B cell (primary cell): ENCODE measurements at regions not wholly inside any gene's neighbourhood (a gene's known extent, or its start where the extent isn't known, plus 50 kb on each side); places are given as distances from the start of the nearest gene placed in this dataset.
"Not testable (repeated sequence)": the region's sequence is repeated elsewhere in the genome, so short reads cannot be mapped to it uniquely, and the experiment has no call there.

Source experiments
- ATAC-seq: fragments of 200-7000 bp; cut with Tn5 transposase; one replicate; pipeline ENCODE4 v1.10.0; 2021; ENCODE audit warnings: low read depth, mild to moderate bottlenecking, moderate number of reproducible peaks, moderate library complexity
- CTCF ChIA-PET: fragments of 350-600 bp; sonication (Branson Sonifier 250); formaldehyde crosslinking; loops from one replicate; lab custom pipeline; 2021; ENCODE audit warnings: antibody characterized with exemption, inconsistent platforms; lab: Charles Lee
- POLR2A ChIA-PET: fragments of 350-600 bp; sonication (Branson Sonifier 250); formaldehyde crosslinking; loops from one replicate; lab custom pipeline; 2021; ENCODE audit warnings: antibody characterized with exemption; lab: Charles Lee
- DNase-seq: peaks from one replicate; pipeline ENCODE4 v3.0.0; 2013
- H2AFZ ChIP-seq: 2 replicates; pipeline ENCODE4 v1.6.1; 2012; ENCODE audit warnings: mild to moderate bottlenecking, low read depth, low read length; ENCODE audit not compliant: insufficient read depth, poor library complexity, severe bottlenecking
- H3K27ac ChIP-seq, 2 donors: 1 replicate in 1 of 2; 2 replicates in 1 of 2; pipeline ENCODE4 v1.5.1; 2012 to 2013; ENCODE audit warnings: low read length in 2 of 2, mild to moderate bottlenecking in 2 of 2, moderate library complexity in 1 of 2
- H3K27me3 ChIP-seq, 4 experiments: fragments of 200-600 bp in 1 of 4; sonication (generic) in 1 of 4; replicated peaks in 1 of 4; 1 replicate in 2 of 4; 2 replicates in 2 of 4; pipeline versions ENCODE4 v1.6.1 to v1.7.0; 2013 to 2016; ENCODE audit warnings: low read length in 3 of 4, mild to moderate bottlenecking in 2 of 4, mixed read lengths in 1 of 4, moderate library complexity in 1 of 4; ENCODE audit not compliant: insufficient read depth in 4 of 4, control insufficient read depth in 3 of 4; ENCODE audit errors: control extremely low read depth in 1 of 4
- H3K36me3 ChIP-seq, 2 experiments: replicated peaks in 1 of 2; 1 replicate in 1 of 2; 2 replicates in 1 of 2; pipeline versions ENCODE4 v1.6.1 to v1.7.1; 2013; ENCODE audit warnings: low read length in 1 of 2; ENCODE audit not compliant: insufficient read depth in 2 of 2, control insufficient read depth in 1 of 2; ENCODE audit errors: control extremely low read depth in 1 of 2, extremely low read depth in 1 of 2
- H3K4me1 ChIP-seq, 2 donors: fragments of 200-600 bp in 1 of 2; sonication (generic) in 1 of 2; 1 replicate in 1 of 2; 2 replicates in 1 of 2; pipeline versions ENCODE4 v1.5.1 to v1.6.1; 2013 to 2017; ENCODE audit warnings: low read length in 2 of 2; ENCODE audit not compliant: control insufficient read depth in 2 of 2, insufficient read depth in 2 of 2
- H3K4me2 ChIP-seq: replicated peaks from 2 replicates; pipeline ENCODE3; 2012; ENCODE audit warnings: mild to moderate bottlenecking, low read depth, low read length; ENCODE audit not compliant: poor library complexity, severe bottlenecking
- H3K4me3 ChIP-seq, 5 experiments: fragments of 200-600 bp in 1 of 5; sonication (generic) in 1 of 5; 1 replicate in 3 of 5; 2 replicates in 2 of 5; pipeline versions ENCODE4 v1.5.1 to v1.7.0; 2011 to 2016; ENCODE audit warnings: low read length in 4 of 5, mild to moderate bottlenecking in 4 of 5, low read depth in 2 of 5, control low read depth in 1 of 5, moderate library complexity in 1 of 5; ENCODE audit not compliant: insufficient read depth in 1 of 5; ENCODE audit errors: control extremely low read depth in 1 of 5, extremely low read depth in 1 of 5
- H3K79me2 ChIP-seq: fragments of 200-600 bp; sonication (generic); one replicate; pipeline ENCODE4 v1.6.0; 2016; ENCODE audit warnings: low read length; ENCODE audit not compliant: control insufficient read depth, insufficient read depth
- H3K9ac ChIP-seq: fragments of 200-600 bp; sonication (generic); 2 replicates; pipeline ENCODE4 v1.6.1; 2017; ENCODE audit warnings: mild to moderate bottlenecking, low read length, moderate library complexity
- H3K9me3 ChIP-seq, 3 donors: one replicate each; pipeline versions ENCODE4 v1.6.1 to v1.7.1; 2013; ENCODE audit warnings: low read length in 2 of 3; ENCODE audit not compliant: control insufficient read depth in 2 of 3, insufficient read depth in 1 of 3; ENCODE audit errors: control extremely low read depth in 1 of 3
- H4K20me1 ChIP-seq: 2 replicates; pipeline ENCODE4 v1.6.0; 2012; ENCODE audit warnings: mild to moderate bottlenecking, low read length; ENCODE audit not compliant: insufficient read depth, control insufficient read depth, poor library complexity, severe bottlenecking
- H3K27ac Mint-ChIP-seq: one replicate; pipeline ENCODE4 v1.8.0; 2021; ENCODE audit warnings: mixed read lengths
- H3K27me3 Mint-ChIP-seq: one replicate; pipeline ENCODE4 v1.8.0; 2021; ENCODE audit warnings: mixed read lengths
- H3K4me1 Mint-ChIP-seq: one replicate; pipeline ENCODE4 v1.8.0; 2021; ENCODE audit warnings: mixed read lengths
- H3K4me3 Mint-ChIP-seq: one replicate; pipeline ENCODE4 v1.8.0; 2021; ENCODE audit warnings: mixed read lengths
- H3K9me3 Mint-ChIP-seq: one replicate; pipeline ENCODE4 v1.8.0; 2022; ENCODE audit warnings: mixed read lengths; ENCODE audit not compliant: insufficient read depth
- EZH2 ChIP-seq: IDR thresholded peaks from 2 replicates; pipeline ENCODE4 v1.6.1; 2012; ENCODE audit warnings: borderline replicate concordance, low read depth, mild to moderate bottlenecking, moderate library complexity, low read length; ENCODE audit not compliant: insufficient read depth, poor library complexity, severe bottlenecking
- WGBS: methylation state at CpG from one replicate; pipeline ENCODE4 v1.1.5; 2013; ENCODE audit warnings: missing lambda C conversion rate; ENCODE audit not compliant: insufficient coverage; 5-methylcytosine and 5-hydroxymethylcytosine counted together
- intact Hi-C: fragments of 100-400 bp; cut with micrococcal nuclease; formaldehyde crosslinking; loops from one replicate; pipeline ENCODE4 v1.10.0; 2022
- TF ChIP-seq, protein P1 (sequence below): fragments of 200-600 bp; IDR thresholded peaks from one replicate; pipeline ENCODE4 v1.8.0; 2022; ENCODE audit warnings: antibody characterized with exemption, mild to moderate bottlenecking

DNA sequence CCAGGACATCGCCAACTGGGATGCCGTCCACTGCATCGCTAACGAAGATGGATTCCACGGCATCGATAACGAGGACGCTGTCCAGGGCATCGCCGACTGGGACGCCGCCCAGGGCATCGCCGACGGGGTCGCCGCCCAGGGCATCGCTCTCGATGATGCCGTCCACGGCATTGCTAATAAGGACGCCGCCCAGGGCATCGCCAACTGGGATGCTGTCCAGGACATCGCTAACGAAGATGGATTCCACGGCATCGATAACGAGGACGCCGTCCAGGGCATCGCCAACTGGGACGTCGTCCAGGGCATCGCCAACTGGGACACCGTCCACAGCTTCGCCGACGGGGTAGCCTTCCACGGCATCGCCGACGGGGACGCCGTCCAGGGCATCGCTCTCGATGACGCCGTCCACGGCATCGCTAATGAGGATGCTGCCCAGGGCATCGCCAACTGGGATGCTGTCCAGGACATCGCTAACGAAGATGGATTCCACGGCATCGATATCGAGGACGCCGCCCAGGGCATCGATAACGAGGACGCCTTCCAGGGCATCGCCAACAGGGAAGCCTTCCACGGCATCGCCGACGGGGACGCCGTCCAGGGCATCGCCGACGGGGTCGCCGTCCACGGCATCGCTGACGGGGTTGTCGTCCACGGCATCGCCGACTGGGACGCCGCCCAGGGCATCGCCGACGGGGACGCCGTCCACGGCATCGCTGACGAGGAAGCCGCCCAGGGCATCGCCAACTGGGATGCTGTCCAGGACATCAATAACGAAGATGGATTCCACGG, 948.4 kb downstream of the TUBA3C start:
- CTCF ChIA-PET, result no interaction called here
- Histone ChIP-seq H3K9ac (no peak overlapping the region), H3K4me1 (no peaks in the 10 kb centered on the region), H3K4me2 (no peak overlapping the region), H3K36me3 (no peaks in the 10 kb centered on the region), H3K9me3 (peaks cover 0 to 49% (median 0%) of the 10 kb centered on the region in 3 donors), H2AFZ (no peak overlapping the region), H3K27ac (no peak overlapping the region), H3K27me3 (no peaks in the 10 kb centered on the region), H4K20me1 (no peaks in the 10 kb centered on the region), H3K4me3 (no peak overlapping the region), H3K79me2 (no peaks in the 10 kb centered on the region)
- H3K9me3 Mint-ChIP-seq, result no peaks in the 10 kb centered on the region
- intact Hi-C loops, result no loop called here
- DNase-seq, result no peak
- H3K4me1 Mint-ChIP-seq, result no peaks in the 10 kb centered on the region
- H3K4me3 Mint-ChIP-seq, result no peak overlapping the region
- POLR2A ChIA-PET, result no interaction called here
- TF ChIP-seq, protein P1, sequence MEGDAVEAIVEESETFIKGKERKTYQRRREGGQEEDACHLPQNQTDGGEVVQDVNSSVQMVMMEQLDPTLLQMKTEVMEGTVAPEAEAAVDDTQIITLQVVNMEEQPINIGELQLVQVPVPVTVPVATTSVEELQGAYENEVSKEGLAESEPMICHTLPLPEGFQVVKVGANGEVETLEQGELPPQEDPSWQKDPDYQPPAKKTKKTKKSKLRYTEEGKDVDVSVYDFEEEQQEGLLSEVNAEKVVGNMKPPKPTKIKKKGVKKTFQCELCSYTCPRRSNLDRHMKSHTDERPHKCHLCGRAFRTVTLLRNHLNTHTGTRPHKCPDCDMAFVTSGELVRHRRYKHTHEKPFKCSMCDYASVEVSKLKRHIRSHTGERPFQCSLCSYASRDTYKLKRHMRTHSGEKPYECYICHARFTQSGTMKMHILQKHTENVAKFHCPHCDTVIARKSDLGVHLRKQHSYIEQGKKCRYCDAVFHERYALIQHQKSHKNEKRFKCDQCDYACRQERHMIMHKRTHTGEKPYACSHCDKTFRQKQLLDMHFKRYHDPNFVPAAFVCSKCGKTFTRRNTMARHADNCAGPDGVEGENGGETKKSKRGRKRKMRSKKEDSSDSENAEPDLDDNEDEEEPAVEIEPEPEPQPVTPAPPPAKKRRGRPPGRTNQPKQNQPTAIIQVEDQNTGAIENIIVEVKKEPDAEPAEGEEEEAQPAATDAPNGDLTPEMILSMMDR, result no peak
- TF ChIP-seq EZH2, result no peak
- no peak for ATAC-seq
- H3K27me3 Mint-ChIP-seq, result no peaks in the 10 kb centered on the region
- 98% methylated on average over 93 of the region's 95 CpGs for WGBS
- H3K27ac Mint-ChIP-seq, result no peak overlapping the region

DNA sequence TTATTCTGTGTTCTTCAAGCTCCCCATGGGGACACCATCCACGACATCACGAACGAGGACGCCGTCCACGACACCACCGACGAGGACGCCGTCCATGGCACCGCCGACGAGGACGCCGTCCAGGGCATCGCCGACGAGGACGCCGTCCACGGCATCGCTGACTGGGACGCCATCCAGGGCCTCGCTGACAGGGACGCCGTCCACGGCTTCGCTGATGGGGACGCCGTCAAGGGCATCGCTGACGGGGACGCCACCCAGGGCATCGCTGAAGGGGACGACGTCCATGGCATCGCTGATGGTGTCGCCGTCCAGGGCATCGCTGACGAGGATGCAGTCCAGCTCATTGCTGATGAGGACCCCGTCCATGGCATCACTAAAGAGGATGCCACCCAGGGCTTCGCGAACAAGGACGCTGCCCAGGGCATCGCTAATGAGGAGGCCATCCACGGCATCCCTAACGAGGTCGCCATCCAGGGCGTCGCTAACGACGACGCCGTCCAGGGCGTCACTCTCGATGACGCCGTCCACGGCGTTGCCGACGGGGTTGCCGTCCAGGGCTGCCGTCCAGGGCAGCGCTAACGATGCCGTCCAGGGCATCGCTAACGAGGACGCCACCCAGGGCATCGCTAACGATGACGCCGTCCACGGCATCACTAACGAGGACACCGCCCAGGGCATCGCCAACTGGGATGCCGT, 949.2 kb downstream of the TUBA3C start:
- ChIA-PET POLR2A (no interaction called here), CTCF (no interaction called here)
- no peak overlapping the region for H3K9ac ChIP-seq
- TF ChIP-seq EZH2, result no peak
- TF ChIP-seq, protein P1, result no peak
- Mint-ChIP-seq H3K27me3 (no peaks in the 10 kb centered on the region), H3K9me3 (peaks cover 2% of the 10 kb centered on the region), H3K4me1 (no peaks in the 10 kb centered on the region), H3K27ac (no peak overlapping the region), H3K4me3 (no peak overlapping the region)
- H2AFZ ChIP-seq, result no peak overlapping the region
- H3K4me3 ChIP-seq, result no peak overlapping the region
- no peaks in the 10 kb centered on the region for H3K79me2 ChIP-seq
- ATAC-seq (no peak), DNase-seq (no peak)
- 97% methylated on average over 80 of the region's 80 CpGs for WGBS
- no peak overlapping the region for H3K27ac ChIP-seq
- H4K20me1 ChIP-seq, result no peaks in the 10 kb centered on the region
- H3K4me1 ChIP-seq, result no peaks in the 10 kb centered on the region
- intact Hi-C loops, result no loop called here
- H3K9me3 ChIP-seq, result peaks cover 0 to 49% (median 0%) of the 10 kb centered on the region in 3 donors
- H3K27me3 ChIP-seq, result no peaks in the 10 kb centered on the region
- no peak overlapping the region for H3K4me2 ChIP-seq
- H3K36me3 ChIP-seq, result no peaks in the 10 kb centered on the region

DNA sequence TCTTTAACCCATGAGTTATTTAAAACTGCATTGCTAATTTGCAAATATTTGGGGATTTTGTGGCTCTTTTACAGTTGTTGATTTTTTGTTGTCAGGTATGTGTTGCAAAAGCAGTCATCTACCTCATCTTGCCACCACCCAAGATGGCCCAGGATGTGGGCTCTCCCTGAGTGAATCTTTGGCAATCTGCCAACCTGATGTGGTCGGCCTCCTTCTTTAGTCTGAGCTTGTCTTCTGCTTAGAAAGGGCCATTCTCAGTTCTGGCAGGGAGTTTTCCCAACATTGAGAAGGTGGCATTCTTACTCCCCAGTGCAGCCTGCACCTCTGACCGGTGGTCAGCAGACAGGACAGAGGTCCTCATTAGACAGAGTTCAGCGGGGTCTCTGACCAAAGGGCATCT, 957.2 kb downstream of the TUBA3C start:
- H3K36me3 ChIP-seq, H3K4me3 Mint-ChIP-seq, DNase-seq, H3K4me3 ChIP-seq, H3K27me3 ChIP-seq, ATAC-seq, CTCF ChIA-PET, H3K9ac ChIP-seq, H2AFZ ChIP-seq, H3K4me1 ChIP-seq, intact Hi-C loops, H3K9me3 ChIP-seq, H3K27ac ChIP-seq, H4K20me1 ChIP-seq, H3K9me3 Mint-ChIP-seq, H3K79me2 ChIP-seq, POLR2A ChIA-PET, H3K4me2 ChIP-seq, H3K27me3 Mint-ChIP-seq, H3K27ac Mint-ChIP-seq, H3K4me1 Mint-ChIP-seq: not testable (repeated sequence)
- 69% methylated on average over 3 of the region's 3 CpGs for WGBS
